ENCODE measurements at regions not wholly inside any gene's neighbourhood (a gene's known extent, or its start where the extent isn't known, plus 50 kb on each side); places are given as distances from the start of the nearest gene placed in this dataset.

DNA sequence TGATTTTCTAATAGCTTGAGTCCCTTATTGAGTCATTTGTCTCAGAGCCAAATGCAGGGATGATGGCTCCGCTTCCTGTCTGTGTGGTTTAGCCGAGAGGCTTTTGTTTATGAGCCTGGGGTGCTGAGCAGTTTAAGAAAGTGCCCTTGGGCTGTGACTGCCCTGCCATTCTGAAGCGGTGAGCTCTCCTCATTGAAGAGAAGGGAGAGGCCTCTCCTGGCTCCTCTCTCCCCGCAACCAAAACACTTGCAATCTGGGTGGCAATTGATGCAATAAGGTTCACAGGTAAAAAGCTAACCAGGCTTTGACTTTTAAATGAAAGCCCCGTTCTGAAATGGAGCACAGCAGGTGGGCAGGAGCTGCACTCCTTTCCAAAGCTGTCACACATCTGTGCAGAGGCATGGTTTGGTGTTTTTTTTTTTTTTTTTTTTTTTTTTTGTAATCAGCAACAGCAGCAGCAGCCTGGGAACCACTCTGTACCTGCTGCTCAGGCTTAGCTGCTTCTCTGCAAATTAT is 403.7 kb downstream of the SIPA1L2 start:
- TF ChIP-seq ISL1 (CRISPR knock-in tag; IDR thresholded peaks at IDR 0.05) (no peak), OSR1 (CRISPR knock-in tag; IDR thresholded peaks at IDR 0.05) (no peak), ZNF70 (CRISPR knock-in tag; IDR thresholded peaks at IDR 0.05) (no peak), SNAI2 (CRISPR knock-in tag; IDR thresholded peaks at IDR 0.05) (no peak), ZFP30 (CRISPR knock-in tag; IDR thresholded peaks at IDR 0.05) (no peak), RARB (CRISPR knock-in tag; IDR thresholded peaks at IDR 0.05) (no peak), CREB5 (CRISPR knock-in tag; IDR thresholded peaks at IDR 0.05; ENCODE audit: low read depth) (no peak), ARNTL (CRISPR knock-in tag; IDR thresholded peaks at IDR 0.05; ENCODE audit: borderline replicate concordance, low read depth) (no peak), ESRRG (CRISPR knock-in tag; IDR thresholded peaks at IDR 0.05) (no peak), TSHZ2 (CRISPR knock-in tag; IDR thresholded peaks at IDR 0.05) (no peak), CSDC2 (CRISPR knock-in tag; IDR thresholded peaks at IDR 0.05) (no peak), TCF4 (CRISPR knock-in tag; IDR thresholded peaks at IDR 0.05; ENCODE audit: borderline replicate concordance) (no peak)
- TF ChIP-seq, protein P1, sequence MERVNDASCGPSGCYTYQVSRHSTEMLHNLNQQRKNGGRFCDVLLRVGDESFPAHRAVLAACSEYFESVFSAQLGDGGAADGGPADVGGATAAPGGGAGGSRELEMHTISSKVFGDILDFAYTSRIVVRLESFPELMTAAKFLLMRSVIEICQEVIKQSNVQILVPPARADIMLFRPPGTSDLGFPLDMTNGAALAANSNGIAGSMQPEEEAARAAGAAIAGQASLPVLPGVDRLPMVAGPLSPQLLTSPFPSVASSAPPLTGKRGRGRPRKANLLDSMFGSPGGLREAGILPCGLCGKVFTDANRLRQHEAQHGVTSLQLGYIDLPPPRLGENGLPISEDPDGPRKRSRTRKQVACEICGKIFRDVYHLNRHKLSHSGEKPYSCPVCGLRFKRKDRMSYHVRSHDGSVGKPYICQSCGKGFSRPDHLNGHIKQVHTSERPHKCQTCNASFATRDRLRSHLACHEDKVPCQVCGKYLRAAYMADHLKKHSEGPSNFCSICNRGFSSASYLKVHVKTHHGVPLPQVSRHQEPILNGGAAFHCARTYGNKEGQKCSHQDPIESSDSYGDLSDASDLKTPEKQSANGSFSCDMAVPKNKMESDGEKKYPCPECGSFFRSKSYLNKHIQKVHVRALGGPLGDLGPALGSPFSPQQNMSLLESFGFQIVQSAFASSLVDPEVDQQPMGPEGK (CRISPR knock-in tag; IDR thresholded peaks at IDR 0.05; ENCODE audit: borderline replicate concordance): no peak
